Left lung (tissue), 4 donors: ENCODE measurements at regions not wholly inside any gene's neighbourhood (a gene's known extent, or its start where the extent isn't known, plus 50 kb on each side); places are given as distances from the start of the nearest gene placed in this dataset.
"Not testable (repeated sequence)": the region's sequence is repeated elsewhere in the genome, so short reads cannot be mapped to it uniquely, and the experiment has no call there.

Experiments used
- ATAC-seq: fragments of 200-7000 bp; cut with Tn5 transposase; one replicate; pipeline ENCODE4 v1.9.1; 2020; ENCODE audit warnings: moderate library complexity
- DNase-seq, 4 donors: peaks; one replicate each; pipeline ENCODE4 v3.0.0-alpha.2; 2013 to 2020
- H3K27ac ChIP-seq, 2 donors: fragments of 200-600 bp; sonication (generic) in 1 of 2; one replicate each; pipeline versions ENCODE4 v1.5.0 to v1.8.0; 2020 to 2021
- H3K27me3 ChIP-seq, 2 donors: fragments of 200-600 bp; sonication (generic) in 1 of 2; one replicate each; pipeline versions ENCODE4 v1.5.0 to v1.8.0; 2020 to 2021
- H3K36me3 ChIP-seq, 2 donors: fragments of 200-600 bp; sonication (generic) in 1 of 2; one replicate each; pipeline versions ENCODE4 v1.5.0 to v1.8.0; 2020 to 2021
- H3K4me1 ChIP-seq, 2 donors: fragments of 200-600 bp; one replicate each; pipeline ENCODE4 v1.8.0; 2021
- H3K4me3 ChIP-seq, 2 donors: fragments of 200-600 bp; sonication (generic) in 1 of 2; one replicate each; pipeline versions ENCODE4 v1.5.0 to v1.8.0; 2020 to 2021; ENCODE audit warnings: mild to moderate bottlenecking in 1 of 2
- H3K9me3 ChIP-seq, 2 donors: fragments of 200-600 bp; sonication (generic) in 1 of 2; one replicate each; pipeline versions ENCODE4 v1.5.0 to v1.8.0; 2020 to 2021
- intact Hi-C, 2 donors: fragments of 100-400 bp; cut with DNase I; formaldehyde crosslinking; loops; one replicate each; pipeline versions ENCODE4 v1.11.2 to v1.14.2; 2022
- TF ChIP-seq, protein P1 (sequence below), 2 donors: fragments of 200-600 bp; sonication (generic) in 1 of 2; IDR thresholded peaks; one replicate each; pipeline versions ENCODE4 v1.5.0 to v1.8.0; 2021; ENCODE audit warnings: antibody characterized with exemption in 2 of 2
- donor health status: DM: no; HTN: yes; CAD: no.
- donor health status: DM: no; HTN: no; CAD: no.

DNA sequence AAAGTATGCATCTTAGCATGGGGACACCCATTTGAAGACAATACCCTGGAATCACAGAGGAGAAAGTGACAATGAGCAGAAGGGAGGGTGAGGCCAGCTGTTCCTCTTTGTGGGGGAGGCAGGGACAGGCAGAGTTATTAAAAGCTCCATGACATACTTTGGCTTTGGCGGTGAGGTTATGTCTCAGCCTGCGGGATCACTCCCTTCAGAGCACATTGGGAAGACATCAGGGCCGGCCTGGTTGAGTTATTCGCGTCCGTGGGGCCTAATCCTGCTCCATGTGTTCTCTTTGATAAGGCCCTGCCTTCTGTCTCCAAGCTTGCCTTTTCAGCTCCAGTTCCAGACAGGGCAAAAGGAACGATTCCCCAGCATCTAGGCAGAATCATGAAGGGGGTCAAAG, 98.8 kb upstream of the NTF3 start:
- H3K36me3 ChIP-seq, result no peaks in the 10 kb centered on the region
- no peaks in the 10 kb centered on the region for H3K27me3 ChIP-seq
- H3K27ac ChIP-seq, result no peak overlapping the region
- TF ChIP-seq, protein P1, sequence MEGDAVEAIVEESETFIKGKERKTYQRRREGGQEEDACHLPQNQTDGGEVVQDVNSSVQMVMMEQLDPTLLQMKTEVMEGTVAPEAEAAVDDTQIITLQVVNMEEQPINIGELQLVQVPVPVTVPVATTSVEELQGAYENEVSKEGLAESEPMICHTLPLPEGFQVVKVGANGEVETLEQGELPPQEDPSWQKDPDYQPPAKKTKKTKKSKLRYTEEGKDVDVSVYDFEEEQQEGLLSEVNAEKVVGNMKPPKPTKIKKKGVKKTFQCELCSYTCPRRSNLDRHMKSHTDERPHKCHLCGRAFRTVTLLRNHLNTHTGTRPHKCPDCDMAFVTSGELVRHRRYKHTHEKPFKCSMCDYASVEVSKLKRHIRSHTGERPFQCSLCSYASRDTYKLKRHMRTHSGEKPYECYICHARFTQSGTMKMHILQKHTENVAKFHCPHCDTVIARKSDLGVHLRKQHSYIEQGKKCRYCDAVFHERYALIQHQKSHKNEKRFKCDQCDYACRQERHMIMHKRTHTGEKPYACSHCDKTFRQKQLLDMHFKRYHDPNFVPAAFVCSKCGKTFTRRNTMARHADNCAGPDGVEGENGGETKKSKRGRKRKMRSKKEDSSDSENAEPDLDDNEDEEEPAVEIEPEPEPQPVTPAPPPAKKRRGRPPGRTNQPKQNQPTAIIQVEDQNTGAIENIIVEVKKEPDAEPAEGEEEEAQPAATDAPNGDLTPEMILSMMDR (IDR thresholded peaks at IDR 0.05), result no peak
- no peak for DNase-seq
- H3K4me1 ChIP-seq, result no peaks in the 10 kb centered on the region
- no peak for ATAC-seq
- no peaks in the 10 kb centered on the region for H3K9me3 ChIP-seq
- no peak overlapping the region for H3K4me3 ChIP-seq
- intact Hi-C loops, result no loop called here

DNA sequence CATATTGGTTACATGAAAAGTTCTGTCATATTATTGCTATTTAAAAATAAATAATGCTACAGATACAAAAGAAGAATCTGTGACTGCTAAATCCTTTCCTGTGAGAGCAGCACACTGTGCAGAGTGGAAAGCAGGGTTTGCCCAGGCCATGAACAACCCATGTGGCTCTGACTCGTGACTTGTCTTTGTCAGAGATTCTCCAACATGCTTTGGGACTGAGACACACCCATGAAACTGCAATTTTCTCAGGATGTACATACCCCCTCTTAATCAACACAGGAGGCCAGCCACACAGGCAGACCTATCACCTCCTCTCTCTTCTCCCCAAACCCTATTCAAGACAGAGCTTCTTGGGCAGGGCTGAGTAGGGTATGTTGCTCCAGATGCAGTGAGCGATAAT, 96.8 kb upstream of the NTF3 start:
- H3K27me3 ChIP-seq, result no peaks in the 10 kb centered on the region
- H3K36me3 ChIP-seq, result no peaks in the 10 kb centered on the region
- DNase-seq (no peak), ATAC-seq (no peak)
- TF ChIP-seq, protein P1 (IDR thresholded peaks at IDR 0.05), result no peak
- intact Hi-C loops, result no loop called here
- no peaks in the 10 kb centered on the region for H3K4me1 ChIP-seq
- H3K9me3 ChIP-seq, result no peaks in the 10 kb centered on the region
- H3K4me3 ChIP-seq, result no peak overlapping the region
- no peak overlapping the region for H3K27ac ChIP-seq

DNA sequence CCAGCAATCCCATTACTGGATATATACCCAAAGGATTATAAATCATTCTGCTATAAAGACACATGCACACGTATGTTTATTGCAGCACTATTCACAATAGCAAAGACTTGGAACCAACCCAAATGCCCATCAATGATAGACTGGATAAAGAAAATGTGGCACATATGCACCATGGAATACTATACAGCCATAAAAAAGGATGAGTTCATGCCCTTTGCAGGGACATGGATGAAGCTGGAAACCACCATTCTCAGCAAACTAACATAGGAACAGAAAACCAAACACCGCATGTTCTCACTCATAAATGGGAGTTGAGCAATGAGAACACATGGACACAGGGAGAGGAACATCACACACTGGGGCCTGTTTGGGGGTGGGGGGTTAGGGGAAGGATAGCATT, 90.8 kb upstream of the NTF3 start:
- intact Hi-C loops, H3K27me3 ChIP-seq, H3K9me3 ChIP-seq, DNase-seq, H3K4me1 ChIP-seq, H3K4me3 ChIP-seq, ATAC-seq, H3K36me3 ChIP-seq, H3K27ac ChIP-seq: not testable (repeated sequence)

DNA sequence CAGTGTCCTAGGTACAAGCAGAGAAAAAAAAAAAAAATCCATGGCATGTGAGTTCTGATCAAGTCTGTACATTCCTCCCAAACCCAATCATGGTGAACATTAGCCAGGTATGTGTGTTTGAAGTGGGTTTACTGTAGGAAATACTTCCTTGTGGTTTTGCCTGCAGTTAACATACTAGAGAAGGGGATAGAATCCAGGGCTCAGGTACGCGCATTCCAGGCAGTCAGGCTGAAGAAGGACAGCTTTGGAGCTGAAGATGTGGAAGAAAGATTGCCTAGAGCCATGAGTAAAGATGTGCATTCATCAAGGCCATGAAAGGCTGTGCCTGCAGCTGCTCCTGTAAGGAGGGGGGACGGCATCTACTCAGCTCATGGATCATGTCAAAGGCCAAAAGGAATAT, 88.2 kb upstream of the NTF3 start:
- Histone ChIP-seq H3K27me3 (no peaks in the 10 kb centered on the region), H3K27ac (no peak overlapping the region), H3K9me3 (no peaks in the 10 kb centered on the region), H3K4me3 (no peak overlapping the region), H3K36me3 (no peaks in the 10 kb centered on the region), H3K4me1 (no peaks in the 10 kb centered on the region)
- ATAC-seq (no peak), DNase-seq (no peak)
- intact Hi-C loops, result no loop called here
- TF ChIP-seq, protein P1 (IDR thresholded peaks at IDR 0.05), result no peak

DNA sequence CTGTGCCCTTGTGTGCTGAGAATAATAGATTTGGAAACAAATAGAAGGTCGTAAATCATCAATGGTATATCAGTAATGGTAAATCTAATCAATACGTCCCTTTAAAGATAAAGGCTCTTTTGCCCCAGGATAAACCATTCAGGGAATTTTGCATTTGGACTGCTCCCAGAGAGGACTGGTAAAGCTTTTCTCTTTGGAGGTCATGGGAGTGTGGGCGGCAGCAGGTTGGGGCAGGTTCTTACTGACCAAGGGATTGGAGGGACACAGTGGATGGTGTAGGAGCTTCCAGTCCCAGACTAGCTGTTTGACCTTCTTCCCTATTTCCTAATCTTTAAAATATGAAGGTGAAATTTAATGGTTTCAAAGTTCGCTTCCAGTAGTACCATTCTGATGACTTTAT, 87.8 kb upstream of the NTF3 start:
- Histone ChIP-seq H3K4me3 (no peak overlapping the region), H3K27ac (no peak overlapping the region), H3K36me3 (no peaks in the 10 kb centered on the region), H3K9me3 (no peaks in the 10 kb centered on the region), H3K27me3 (no peaks in the 10 kb centered on the region), H3K4me1 (no peaks in the 10 kb centered on the region)
- TF ChIP-seq, protein P1 (IDR thresholded peaks at IDR 0.05), result no peak
- no peak for DNase-seq
- ATAC-seq, result no peak
- intact Hi-C loops, result no loop called here

DNA sequence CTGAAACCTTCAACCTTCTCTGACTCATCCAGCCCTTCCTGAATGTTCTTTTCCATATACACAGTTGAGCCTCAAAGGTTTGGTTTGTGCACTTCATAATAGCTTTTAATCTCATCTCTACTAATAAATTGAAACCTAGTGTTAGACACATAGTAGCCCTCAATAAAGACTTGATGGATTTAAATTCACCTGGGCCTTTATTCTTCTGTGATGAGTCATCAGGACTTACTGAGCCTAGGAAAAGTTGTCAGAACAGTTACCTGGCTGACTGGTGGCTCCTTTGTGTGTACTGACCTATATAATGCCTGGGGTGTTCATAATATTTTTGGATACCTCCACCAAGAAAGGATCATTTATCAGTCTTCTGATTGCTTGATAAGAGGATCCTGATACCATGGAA, 86.4 kb upstream of the NTF3 start:
- H3K36me3 ChIP-seq, result no peaks in the 10 kb centered on the region
- no peaks in the 10 kb centered on the region for H3K9me3 ChIP-seq
- no peak for ATAC-seq
- no peak overlapping the region for H3K27ac ChIP-seq
- TF ChIP-seq, protein P1 (IDR thresholded peaks at IDR 0.05), result no peak
- H3K27me3 ChIP-seq, result no peaks in the 10 kb centered on the region
- no peaks in the 10 kb centered on the region for H3K4me1 ChIP-seq
- intact Hi-C loops, result no loop called here
- DNase-seq, result no peak
- H3K4me3 ChIP-seq, result no peak overlapping the region
